HT-29 (cell line): ENCODE measurements at regions not wholly inside any gene's neighbourhood (a gene's known extent, or its start where the extent isn't known, plus 50 kb on each side); places are given as distances from the start of the nearest gene placed in this dataset.

ENCODE experiments used
- DNase-seq: peaks from one replicate; pipeline ENCODE4 v3.0.0-alpha.2; 2015; ENCODE audit warnings: low spot score

GRCh38 chr3:166223120-166223519 is 385.9 kb upstream of the BCHE start:
- no peak for DNase-seq

- no peak for DNase-seq
Observed at GRCh38 chr3:166211451-166211850, 374.2 kb upstream of the BCHE start.

GRCh38 chr3:166209701-166210100 is 372.5 kb upstream of the BCHE start:
- no peak for DNase-seq

GRCh38 chr3:166205158-166205557 is 367.9 kb upstream of the BCHE start:
- DNase-seq: no peak

GRCh38 chr3:166201476-166201875 is 364.3 kb upstream of the BCHE start:
- no peak for DNase-seq

GRCh38 chr3:166199491-166199890 is 362.3 kb upstream of the BCHE start:
- DNase-seq: no peak

- DNase-seq: no peak
Observed at GRCh38 chr3:166195808-166196207, 358.6 kb upstream of the BCHE start.

- DNase-seq: no peak
Observed at GRCh38 chr3:166191411-166191810, 354.2 kb upstream of the BCHE start.

- DNase-seq: no peak
Observed at GRCh38 chr3:166190360-166190759, 353.1 kb upstream of the BCHE start.

- no peak for DNase-seq
Observed at GRCh38 chr3:166187237-166187636, 350.0 kb upstream of the BCHE start.

- DNase-seq: no peak
Observed at GRCh38 chr3:166186003-166186402, 348.8 kb upstream of the BCHE start.

GRCh38 chr3:166177130-166177529 is 339.9 kb upstream of the BCHE start:
- DNase-seq: no peak

GRCh38 chr3:166171695-166172094 is 334.5 kb upstream of the BCHE start:
- no peak for DNase-seq

GRCh38 chr3:166169681-166170080 is 332.5 kb upstream of the BCHE start:
- DNase-seq: no peak

- no peak for DNase-seq
Observed at GRCh38 chr3:166127969-166128368, 290.7 kb upstream of the BCHE start.

GRCh38 chr3:166125179-166125578 is 288.0 kb upstream of the BCHE start:
- no peak for DNase-seq

GRCh38 chr3:166123576-166123975 is 286.4 kb upstream of the BCHE start:
- no peak for DNase-seq

GRCh38 chr3:166123088-166123487 is 285.9 kb upstream of the BCHE start:
- DNase-seq: no peak

GRCh38 chr3:166118049-166118448 is 280.8 kb upstream of the BCHE start:
- DNase-seq: no peak

- no peak for DNase-seq
Observed at GRCh38 chr3:166114448-166114847, 277.2 kb upstream of the BCHE start.

GRCh38 chr3:166111562-166111961 is 274.3 kb upstream of the BCHE start:
- no peak for DNase-seq

- no peak for DNase-seq
Observed at GRCh38 chr3:166110102-166110501, 272.9 kb upstream of the BCHE start.

GRCh38 chr3:166104938-166105337 is 267.7 kb upstream of the BCHE start:
- no peak for DNase-seq

- DNase-seq: no peak
Observed at GRCh38 chr3:166100730-166101129, 263.5 kb upstream of the BCHE start.

GRCh38 chr3:166089575-166089974 is 252.4 kb upstream of the BCHE start:
- DNase-seq: no peak
